Keratinocyte (primary cell): ENCODE measurements at regions not wholly inside any gene's neighbourhood (a gene's known extent, or its start where the extent isn't known, plus 50 kb on each side); places are given as distances from the start of the nearest gene placed in this dataset.

Experiments used
- DNase-seq: peaks from one replicate; pipeline ENCODE4 v3.0.0-alpha.2; 2011; ENCODE audit warnings: low read depth, missing footprints, low spot score
- FAIRE-seq: peaks from 2 replicates; lab custom pipeline; 2011; peaks lifted over from hg19 to GRCh38; lab: Jason Lieb, UNC
- H2AFZ ChIP-seq: 2 replicates; pipeline ENCODE4 v1.6.0; 2012; ENCODE audit warnings: low read length, control low read depth, inconsistent platforms; ENCODE audit not compliant: control insufficient read depth
- H3K27ac ChIP-seq: 2 replicates; pipeline ENCODE4 v1.5.1; 2011; ENCODE audit warnings: low read length; ENCODE audit not compliant: control insufficient read depth, insufficient read depth
- H3K27me3 ChIP-seq: 3 replicates; pipeline ENCODE4 v1.6.0; 2011; ENCODE audit warnings: low read length; ENCODE audit not compliant: control insufficient read depth, insufficient read depth; ENCODE audit errors: extremely low read depth
- H3K36me3 ChIP-seq, 2 experiments: 2 replicates in 1 of 2; 3 replicates in 1 of 2; pipeline ENCODE4 v1.5.1; 2011; ENCODE audit warnings: low read length in 2 of 2, mild to moderate bottlenecking in 1 of 2; ENCODE audit not compliant: control insufficient read depth in 2 of 2, insufficient read depth in 2 of 2; ENCODE audit errors: extremely low read depth in 1 of 2
- H3K4me1 ChIP-seq: 3 replicates; pipeline ENCODE4 v1.5.1; 2011; ENCODE audit warnings: low read length; ENCODE audit not compliant: control insufficient read depth, insufficient read depth; ENCODE audit errors: extremely low read depth
- H3K4me2 ChIP-seq: 3 replicates; pipeline ENCODE4 v1.6.0; 2011; ENCODE audit warnings: low read depth, low read length; ENCODE audit not compliant: control insufficient read depth, insufficient read depth; ENCODE audit errors: extremely low read depth
- H3K4me3 ChIP-seq, 3 experiments: fragments of 200-600 bp in 1 of 3; sonication (generic) in 1 of 3; 2 replicates in 2 of 3; 3 replicates in 1 of 3; pipeline ENCODE4 v1.5.1; 2011 to 2016; ENCODE audit warnings: low read length in 3 of 3, mild to moderate bottlenecking in 3 of 3, control low read depth in 2 of 3, inconsistent platforms in 1 of 3, low read depth in 1 of 3, mixed read lengths in 1 of 3, mixed run types in 1 of 3, moderate library complexity in 1 of 3; ENCODE audit not compliant: control insufficient read depth in 2 of 3, insufficient read depth in 2 of 3; ENCODE audit errors: extremely low read depth in 1 of 3
- H3K79me2 ChIP-seq: 2 replicates; pipeline ENCODE4 v1.6.0; 2012; ENCODE audit warnings: low read length; ENCODE audit not compliant: control insufficient read depth, insufficient read depth
- H3K9ac ChIP-seq: 3 replicates; pipeline ENCODE4 v1.6.0; 2011; ENCODE audit warnings: low read length; ENCODE audit not compliant: control insufficient read depth, insufficient read depth; ENCODE audit errors: extremely low read depth
- H3K9me1 ChIP-seq: 3 replicates; pipeline ENCODE4 v1.6.0; 2011; ENCODE audit warnings: low read length; ENCODE audit not compliant: control insufficient read depth, insufficient read depth; ENCODE audit errors: extremely low read depth
- H3K9me3 ChIP-seq: 2 replicates; pipeline ENCODE4 v1.5.1; 2012; ENCODE audit warnings: low read depth, low read length; ENCODE audit not compliant: control insufficient read depth
- H4K20me1 ChIP-seq: 3 replicates; pipeline ENCODE4 v1.6.0; 2011; ENCODE audit warnings: low read length; ENCODE audit not compliant: control insufficient read depth, insufficient read depth; ENCODE audit errors: extremely low read depth
- EZH2 ChIP-seq: IDR thresholded peaks from one replicate; pipeline ENCODE4 v1.6.1; 2012; ENCODE audit warnings: inconsistent platforms, mild to moderate bottlenecking, low read length, moderate library complexity
- dilution Hi-C: fragments of 300-500 bp; cut with MboI; formaldehyde crosslinking; loops from one replicate; pipeline ENCODE4 v1.7.0; 2020; ENCODE audit warnings: low sequenced_read_pairs; ENCODE audit not compliant: extremely low pct_ligation_motif_present
- TF ChIP-seq, protein P1 (sequence below), 3 experiments: IDR thresholded peaks in 1 of 3; conservative IDR thresholded peaks in 1 of 3; optimal IDR thresholded peaks in 1 of 3; 2 replicates in 2 of 3; 3 replicates in 1 of 3; pipeline versions ENCODE3 to v1.5.1; 2011; ENCODE audit warnings: low read length in 3 of 3, mild to moderate bottlenecking in 3 of 3, moderate library complexity in 2 of 3, control low read depth in 1 of 3, inconsistent platforms in 1 of 3; ENCODE audit not compliant: insufficient read depth in 2 of 3; ENCODE audit errors: extremely low read depth in 1 of 3

DNA sequence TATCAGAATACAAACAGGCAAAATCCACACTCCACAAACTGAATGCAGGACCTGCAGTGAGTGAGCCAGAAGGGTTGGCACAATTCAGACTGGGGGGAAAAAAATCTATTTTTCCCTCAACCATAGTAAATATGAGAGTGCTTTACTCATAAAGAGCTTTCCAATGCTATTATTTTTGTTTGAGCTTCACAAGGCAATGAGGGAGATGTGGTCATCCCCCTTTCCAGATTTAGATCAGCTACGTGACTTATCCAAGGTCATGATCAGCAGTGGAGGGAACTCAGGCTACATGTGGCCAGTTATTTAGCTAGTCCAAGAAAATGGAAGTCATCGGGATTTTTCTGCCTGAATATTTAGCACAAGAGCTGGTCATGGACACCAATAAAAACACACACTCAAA lies 120.4 kb upstream of the KLF7 start:
- Histone ChIP-seq H3K27me3 (no peaks in the 10 kb centered on the region), H3K36me3 (no peaks in the 10 kb centered on the region), H2AFZ (no peak overlapping the region), H4K20me1 (no peaks in the 10 kb centered on the region), H3K4me2 (no peak overlapping the region), H3K9ac (no peak overlapping the region), H3K4me3 (no peak overlapping the region), H3K9me3 (no peaks in the 10 kb centered on the region), H3K9me1 (no peaks in the 10 kb centered on the region), H3K4me1 (peaks cover 31% of the 10 kb centered on the region), H3K27ac (no peak overlapping the region), H3K79me2 (no peaks in the 10 kb centered on the region)
- DNase-seq (no peak), FAIRE-seq (peak; percentile 20)
- dilution Hi-C loops = no loop called here
- TF ChIP-seq EZH2 = no peak
- TF ChIP-seq, protein P1, sequence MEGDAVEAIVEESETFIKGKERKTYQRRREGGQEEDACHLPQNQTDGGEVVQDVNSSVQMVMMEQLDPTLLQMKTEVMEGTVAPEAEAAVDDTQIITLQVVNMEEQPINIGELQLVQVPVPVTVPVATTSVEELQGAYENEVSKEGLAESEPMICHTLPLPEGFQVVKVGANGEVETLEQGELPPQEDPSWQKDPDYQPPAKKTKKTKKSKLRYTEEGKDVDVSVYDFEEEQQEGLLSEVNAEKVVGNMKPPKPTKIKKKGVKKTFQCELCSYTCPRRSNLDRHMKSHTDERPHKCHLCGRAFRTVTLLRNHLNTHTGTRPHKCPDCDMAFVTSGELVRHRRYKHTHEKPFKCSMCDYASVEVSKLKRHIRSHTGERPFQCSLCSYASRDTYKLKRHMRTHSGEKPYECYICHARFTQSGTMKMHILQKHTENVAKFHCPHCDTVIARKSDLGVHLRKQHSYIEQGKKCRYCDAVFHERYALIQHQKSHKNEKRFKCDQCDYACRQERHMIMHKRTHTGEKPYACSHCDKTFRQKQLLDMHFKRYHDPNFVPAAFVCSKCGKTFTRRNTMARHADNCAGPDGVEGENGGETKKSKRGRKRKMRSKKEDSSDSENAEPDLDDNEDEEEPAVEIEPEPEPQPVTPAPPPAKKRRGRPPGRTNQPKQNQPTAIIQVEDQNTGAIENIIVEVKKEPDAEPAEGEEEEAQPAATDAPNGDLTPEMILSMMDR (optimal IDR thresholded peaks at IDR 0.05 in 1 of 3, IDR thresholded peaks at IDR 0.05 in 1 of 3, conservative IDR thresholded peaks at IDR 0.05 in 1 of 3; ENCODE audit: extremely low read depth in 1 of 3, insufficient read depth in 2 of 3, low read length in 3 of 3) = no peak

DNA sequence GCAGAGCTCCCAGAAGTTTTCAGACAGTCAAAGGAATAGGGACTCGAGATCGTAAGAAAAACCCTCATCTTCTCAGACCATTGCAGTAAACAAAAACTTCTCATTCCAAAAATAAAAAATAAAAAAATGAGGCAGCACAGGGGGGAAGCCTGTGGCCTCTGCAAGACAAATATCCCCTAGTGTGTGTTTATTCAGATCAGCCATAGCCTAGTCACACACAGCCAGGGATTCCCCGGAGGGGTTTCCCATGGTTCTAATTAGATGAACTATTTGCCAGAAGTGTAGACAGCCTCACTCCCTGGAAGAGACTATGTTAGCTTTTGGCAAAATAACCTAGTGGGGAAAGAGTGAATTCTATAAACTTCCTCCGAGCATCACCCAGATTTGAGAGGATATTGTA lies 122.9 kb upstream of the KLF7 start:
- dilution Hi-C loops = no loop called here
- Histone ChIP-seq H3K36me3 (no peaks in the 10 kb centered on the region), H3K4me2 (no peak overlapping the region), H3K9me3 (no peaks in the 10 kb centered on the region), H4K20me1 (no peaks in the 10 kb centered on the region), H3K9me1 (no peaks in the 10 kb centered on the region), H3K9ac (no peak overlapping the region), H3K27ac (no peak overlapping the region), H3K4me1 (peaks cover 23% of the 10 kb centered on the region), H3K4me3 (no peak overlapping the region), H2AFZ (no peak overlapping the region), H3K79me2 (no peaks in the 10 kb centered on the region), H3K27me3 (no peaks in the 10 kb centered on the region)
- DNase-seq = no peak
- no peak for FAIRE-seq
- TF ChIP-seq, protein P1 (optimal IDR thresholded peaks at IDR 0.05 in 1 of 3, IDR thresholded peaks at IDR 0.05 in 1 of 3, conservative IDR thresholded peaks at IDR 0.05 in 1 of 3; ENCODE audit: extremely low read depth in 1 of 3, insufficient read depth in 2 of 3, low read length in 3 of 3) = no peak
- no peak for TF ChIP-seq EZH2
